GM12874 (cell line): ENCODE measurements at regions not wholly inside any gene's neighbourhood (a gene's known extent, or its start where the extent isn't known, plus 50 kb on each side); places are given as distances from the start of the nearest gene placed in this dataset.

Source experiments
- TF ChIP-seq, protein P1 (sequence below): IDR thresholded peaks from 2 replicates; pipeline ENCODE4 v1.5.1; 2011; ENCODE audit warnings: low read depth, mild to moderate bottlenecking, control low read depth, low read length, moderate library complexity; ENCODE audit not compliant: insufficient read depth

DNA sequence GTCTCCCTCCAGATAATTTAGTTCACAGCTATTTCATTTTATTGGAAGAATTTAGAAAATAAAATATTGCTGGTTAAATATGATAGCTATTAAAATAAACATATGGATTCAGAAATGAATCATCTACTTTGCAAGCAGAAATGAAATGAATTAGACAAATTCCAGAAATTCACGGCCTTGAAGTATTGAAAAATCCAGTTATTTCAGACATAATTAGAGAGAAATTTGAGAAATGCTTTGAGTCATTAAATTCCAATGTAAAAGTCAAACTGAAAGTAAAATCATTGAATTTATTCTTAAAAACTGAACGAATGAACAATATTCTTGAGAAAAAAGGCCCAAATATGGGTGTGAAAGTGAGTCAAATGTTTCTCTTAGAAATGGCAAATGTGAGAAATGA, 632.6 kb upstream of the EDIL3 start:
- TF ChIP-seq, protein P1, sequence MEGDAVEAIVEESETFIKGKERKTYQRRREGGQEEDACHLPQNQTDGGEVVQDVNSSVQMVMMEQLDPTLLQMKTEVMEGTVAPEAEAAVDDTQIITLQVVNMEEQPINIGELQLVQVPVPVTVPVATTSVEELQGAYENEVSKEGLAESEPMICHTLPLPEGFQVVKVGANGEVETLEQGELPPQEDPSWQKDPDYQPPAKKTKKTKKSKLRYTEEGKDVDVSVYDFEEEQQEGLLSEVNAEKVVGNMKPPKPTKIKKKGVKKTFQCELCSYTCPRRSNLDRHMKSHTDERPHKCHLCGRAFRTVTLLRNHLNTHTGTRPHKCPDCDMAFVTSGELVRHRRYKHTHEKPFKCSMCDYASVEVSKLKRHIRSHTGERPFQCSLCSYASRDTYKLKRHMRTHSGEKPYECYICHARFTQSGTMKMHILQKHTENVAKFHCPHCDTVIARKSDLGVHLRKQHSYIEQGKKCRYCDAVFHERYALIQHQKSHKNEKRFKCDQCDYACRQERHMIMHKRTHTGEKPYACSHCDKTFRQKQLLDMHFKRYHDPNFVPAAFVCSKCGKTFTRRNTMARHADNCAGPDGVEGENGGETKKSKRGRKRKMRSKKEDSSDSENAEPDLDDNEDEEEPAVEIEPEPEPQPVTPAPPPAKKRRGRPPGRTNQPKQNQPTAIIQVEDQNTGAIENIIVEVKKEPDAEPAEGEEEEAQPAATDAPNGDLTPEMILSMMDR, result no peak

- TF ChIP-seq, protein P1, result no peak
These were observed 645.8 kb upstream of the EDIL3 start for GRCh38 chr5:85030316-85031084.

DNA sequence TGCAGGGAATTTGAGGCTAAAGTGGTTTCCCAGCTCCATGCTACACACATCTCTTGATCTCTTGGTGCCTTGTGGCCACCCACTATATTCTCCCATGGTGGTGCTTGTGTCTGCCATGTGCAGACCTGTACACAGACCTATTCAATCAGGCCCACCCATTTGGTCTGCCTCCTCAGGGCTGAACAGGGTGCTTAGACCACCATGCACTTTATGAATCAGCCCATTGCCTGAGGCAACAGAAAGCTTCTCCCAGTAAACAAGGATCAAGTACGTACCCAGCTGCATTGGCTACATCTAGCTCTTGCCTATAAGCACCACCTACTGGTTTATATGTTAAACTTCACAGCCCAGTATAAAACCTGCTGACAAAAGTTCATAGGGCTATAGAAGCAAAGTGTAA, 664.3 kb upstream of the EDIL3 start:
- TF ChIP-seq, protein P1, result peak; percentile 15; the same call in 1 of the 2 replicates

- TF ChIP-seq, protein P1, result no peak
These were observed 668.1 kb upstream of the EDIL3 start for GRCh38 chr5:85052826-85053225.

DNA sequence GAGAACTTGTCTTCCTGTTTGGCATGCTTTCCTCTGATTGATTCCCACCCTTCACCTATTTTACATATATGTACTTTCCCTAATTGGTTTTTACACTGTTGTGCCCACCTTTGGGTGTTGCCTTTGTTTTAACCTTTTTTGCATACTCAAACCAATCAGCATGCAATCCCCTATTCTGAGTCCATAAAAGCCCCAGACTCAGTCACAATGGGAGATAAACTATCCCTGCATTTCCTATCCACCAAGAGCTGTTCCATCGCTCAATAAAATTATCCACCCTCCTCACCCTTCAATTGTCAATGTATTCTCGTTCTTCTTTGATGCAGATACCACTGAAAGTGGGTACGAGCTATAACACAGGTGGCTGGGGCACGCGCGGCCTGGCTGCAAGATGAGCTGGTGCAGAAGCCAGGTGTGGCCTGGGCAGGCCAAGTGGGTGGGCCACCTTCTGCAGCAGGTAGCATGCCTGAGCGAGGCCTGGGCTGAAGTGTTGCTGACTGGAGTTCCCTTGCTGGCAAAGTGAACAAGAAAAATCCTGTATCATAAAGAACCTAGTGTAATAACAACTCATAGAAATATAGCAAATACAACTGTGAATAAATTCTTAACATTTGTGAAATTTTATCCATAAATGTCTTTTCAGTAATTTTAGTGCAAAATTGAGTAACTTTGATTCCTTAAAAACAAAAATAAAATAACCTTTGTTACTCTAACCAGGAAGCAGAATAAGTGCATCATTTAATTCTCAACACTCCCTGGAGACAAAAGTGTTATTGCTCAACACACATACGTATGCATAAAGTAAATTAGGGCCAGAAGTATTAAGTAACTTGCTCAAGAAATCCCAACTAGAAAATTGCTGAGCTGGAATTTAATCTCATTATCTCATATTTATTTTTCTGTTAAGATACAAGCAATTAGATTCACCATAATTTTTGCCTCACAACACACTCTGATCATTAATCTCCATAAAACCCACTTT, 685.3 kb upstream of the EDIL3 start:
- TF ChIP-seq, protein P1, result no peak

- TF ChIP-seq, protein P1, result no peak
These were observed 692.9 kb upstream of the EDIL3 start for GRCh38 chr5:85077581-85077980.

- TF ChIP-seq, protein P1, result no peak
These were observed 711.7 kb upstream of the EDIL3 start for GRCh38 chr5:85096421-85096820.
